NCI-H2196 treated with DMSO at 0.1 percent for 48 hours (cell line): ENCODE measurements at regions not wholly inside any gene's neighbourhood (a gene's known extent, or its start where the extent isn't known, plus 50 kb on each side); places are given as distances from the start of the nearest gene placed in this dataset.

Experiments
- DNase-seq: peaks from one replicate; lab custom pipeline; 2025; ENCODE audit not compliant: unreplicated experiment; lab: John Stamatoyannopoulos, UW

DNA sequence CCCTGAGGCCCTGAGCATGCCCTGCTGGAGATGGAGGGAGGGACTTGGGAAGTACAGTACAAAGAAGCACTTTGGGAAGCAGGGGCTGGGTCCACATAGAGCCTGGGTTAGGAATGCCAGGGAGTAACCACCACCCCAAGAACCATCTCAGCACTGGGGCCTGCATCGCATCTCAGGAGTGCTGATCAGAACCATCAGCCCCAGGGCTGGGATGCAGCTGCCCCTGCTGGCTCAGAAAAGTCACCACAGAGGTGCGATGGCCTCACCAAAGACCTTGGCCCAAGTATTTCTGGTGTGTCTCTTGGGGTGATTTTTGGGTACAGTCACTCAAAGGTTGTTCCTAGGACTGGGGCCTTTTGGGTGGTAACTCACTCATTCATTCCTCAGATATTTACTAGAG, 236.8 kb upstream of the MVB12B start:
- no peak for DNase-seq

DNA sequence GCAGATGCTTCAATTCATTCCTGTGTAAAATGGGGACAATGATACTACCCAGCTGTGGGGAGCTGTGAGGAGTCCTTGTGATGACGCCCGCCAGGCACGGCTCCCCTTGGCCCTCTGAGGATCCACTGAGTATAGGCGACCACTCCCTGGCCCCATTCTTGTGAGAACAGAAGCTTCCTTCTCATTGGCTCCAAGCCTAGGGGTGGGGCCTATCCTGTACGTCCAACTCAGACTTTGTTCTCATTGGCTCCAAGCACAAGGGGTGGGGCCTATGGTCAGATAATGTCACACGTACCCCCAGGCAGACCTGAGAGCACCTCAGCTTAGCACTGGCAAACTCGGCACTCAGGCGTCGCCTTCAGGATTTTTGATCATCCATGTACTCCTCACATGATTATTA, 232.9 kb upstream of the MVB12B start:
- DNase-seq, result no peak

DNA sequence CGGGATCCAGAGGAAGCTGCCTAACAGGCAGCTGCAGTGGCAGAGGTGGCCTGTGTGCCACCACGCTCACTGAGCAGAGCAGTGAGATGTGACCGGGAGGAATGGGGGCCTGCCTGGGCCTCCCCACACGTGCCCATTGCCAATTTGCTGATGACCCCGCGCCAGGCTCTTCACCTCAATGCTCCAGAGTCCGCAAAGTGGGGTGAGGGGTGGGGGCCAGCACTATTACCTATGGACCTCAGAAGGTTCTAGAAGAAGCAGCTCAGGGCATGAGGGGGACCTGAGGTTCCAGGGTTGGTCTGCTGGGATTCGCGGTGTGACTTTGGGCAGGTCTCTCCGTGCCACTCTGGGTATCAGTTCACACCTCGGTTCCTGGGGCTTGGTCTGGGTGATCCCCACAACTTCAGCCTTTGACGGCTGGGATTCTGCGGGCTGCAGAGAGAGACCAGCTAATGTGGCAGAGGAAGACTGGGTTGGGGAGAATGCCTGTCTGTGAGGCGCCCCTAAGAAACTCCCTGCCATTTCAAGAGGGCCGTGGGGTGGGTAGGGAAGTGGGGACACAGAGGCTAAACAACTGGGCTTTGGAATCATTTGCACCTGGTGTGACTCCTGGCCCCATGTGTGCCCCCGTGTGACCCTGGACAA, 231.0 kb upstream of the MVB12B start:
- DNase-seq, result no peak

DNA sequence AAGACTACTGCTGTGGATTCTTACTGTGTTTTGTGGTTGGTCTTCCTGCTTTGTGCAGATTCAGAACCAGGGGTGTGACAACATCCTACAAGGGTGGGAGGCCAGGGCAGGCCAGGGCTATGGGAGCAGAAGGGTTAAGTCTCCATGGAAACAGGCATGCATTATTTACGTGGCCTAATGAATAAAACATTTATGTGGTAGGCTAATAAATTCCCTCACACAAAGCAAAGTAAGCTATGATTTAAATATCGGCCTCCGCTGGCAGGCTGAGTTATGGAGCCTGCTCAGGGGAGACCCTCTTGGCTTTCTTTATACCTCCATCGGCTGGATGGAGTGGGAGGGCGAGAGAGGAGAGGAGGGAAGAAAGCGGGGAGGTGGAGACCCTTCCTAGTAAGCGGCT, 230.3 kb upstream of the MVB12B start:
- no peak for DNase-seq

DNA sequence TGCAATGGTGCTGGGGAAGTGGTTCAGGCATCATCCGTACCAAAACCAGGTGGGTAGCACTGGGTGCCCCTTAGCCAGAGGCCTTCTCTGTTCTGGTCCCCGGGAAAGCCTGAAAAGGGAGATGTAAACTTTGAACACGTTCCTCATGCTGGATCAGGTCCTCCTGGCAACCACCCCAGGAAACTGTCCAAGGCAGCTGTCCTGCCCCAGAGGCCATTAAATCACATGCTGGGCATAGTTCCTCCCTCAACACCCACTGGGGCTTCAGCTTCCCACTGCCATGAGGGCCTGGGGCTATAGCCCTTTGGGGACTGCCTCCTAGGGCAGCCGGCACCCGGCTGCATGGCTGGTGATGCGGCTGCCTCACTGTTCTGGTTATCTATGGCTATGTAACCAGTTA, 228.9 kb upstream of the MVB12B start:
- no peak for DNase-seq

DNA sequence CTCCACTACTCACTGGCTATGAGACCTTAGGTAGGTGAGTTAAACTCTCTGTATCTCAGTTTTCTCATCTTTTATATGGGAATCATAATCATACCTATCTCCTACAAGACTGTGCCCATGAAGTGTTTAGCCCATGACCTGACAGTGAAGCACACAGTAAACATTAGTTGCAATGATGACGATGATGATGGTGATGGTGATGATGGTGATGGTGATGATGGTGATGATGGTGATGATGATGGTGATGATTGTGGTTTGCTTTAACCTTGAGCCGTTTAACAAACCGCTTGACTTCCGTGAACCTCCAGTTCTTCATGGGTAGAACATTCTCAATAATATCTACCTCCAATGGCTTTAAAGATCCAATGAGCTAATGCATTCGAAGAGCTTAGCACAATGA, 220.2 kb upstream of the MVB12B start:
- no peak for DNase-seq

DNA sequence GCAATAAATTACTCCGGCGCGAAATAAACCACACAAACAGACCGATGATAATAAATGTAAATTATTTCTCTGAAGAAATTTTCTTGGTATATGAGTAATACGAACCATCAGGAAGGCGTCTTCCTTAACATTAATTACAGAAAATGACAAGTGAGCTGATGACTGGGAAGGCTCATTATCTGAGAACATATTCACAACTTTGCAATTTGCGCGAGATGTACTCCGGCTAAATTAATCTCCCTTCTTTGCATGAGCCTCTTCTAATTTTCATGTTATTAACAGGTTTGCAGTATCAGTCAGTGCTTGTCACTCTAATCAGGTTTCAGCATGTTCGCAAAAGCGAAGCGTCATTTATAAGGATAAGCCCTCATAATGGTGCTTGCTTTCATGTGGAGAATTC, 218.9 kb upstream of the MVB12B start:
- no peak for DNase-seq

DNA sequence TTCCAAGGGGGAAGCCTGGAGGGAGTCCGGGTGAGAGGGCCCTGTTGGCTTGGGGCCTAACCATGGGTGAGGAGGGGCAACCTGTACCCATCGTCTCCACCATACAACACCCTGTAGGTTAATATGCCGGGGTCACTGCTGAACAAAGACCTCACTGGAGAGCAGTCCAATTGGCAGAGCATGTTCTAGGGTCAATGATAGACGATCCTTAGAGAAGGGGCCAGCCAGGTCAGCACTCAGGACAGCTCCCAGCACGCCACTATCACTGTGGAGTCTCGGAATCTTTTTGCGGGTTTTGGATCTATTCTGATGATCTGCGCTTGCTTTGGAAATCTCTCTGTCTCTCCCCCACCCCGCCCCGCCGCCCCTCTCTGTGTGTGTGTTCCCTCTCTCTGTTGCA, 218.4 kb upstream of the MVB12B start:
- DNase-seq, result no peak

DNA sequence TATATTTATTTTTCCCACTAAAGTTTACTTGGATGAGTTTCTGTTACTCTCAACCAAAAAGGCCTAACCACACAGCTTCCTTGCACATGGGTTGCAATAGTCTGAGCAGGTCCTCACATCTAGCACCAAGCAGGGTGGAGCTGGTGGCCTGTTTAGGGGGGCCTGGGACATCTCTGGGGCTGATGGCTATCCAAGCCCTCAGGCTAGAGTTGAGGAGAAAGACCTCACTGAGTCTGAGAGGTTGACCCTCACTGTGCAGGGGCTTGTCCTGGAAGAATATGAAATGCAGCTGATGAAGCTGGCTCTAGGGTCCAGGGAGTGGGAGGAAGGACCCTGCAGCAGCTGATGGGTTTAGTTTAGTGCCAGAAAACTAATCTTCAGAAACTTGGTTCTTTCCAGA, 217.1 kb upstream of the MVB12B start:
- DNase-seq, result no peak

DNA sequence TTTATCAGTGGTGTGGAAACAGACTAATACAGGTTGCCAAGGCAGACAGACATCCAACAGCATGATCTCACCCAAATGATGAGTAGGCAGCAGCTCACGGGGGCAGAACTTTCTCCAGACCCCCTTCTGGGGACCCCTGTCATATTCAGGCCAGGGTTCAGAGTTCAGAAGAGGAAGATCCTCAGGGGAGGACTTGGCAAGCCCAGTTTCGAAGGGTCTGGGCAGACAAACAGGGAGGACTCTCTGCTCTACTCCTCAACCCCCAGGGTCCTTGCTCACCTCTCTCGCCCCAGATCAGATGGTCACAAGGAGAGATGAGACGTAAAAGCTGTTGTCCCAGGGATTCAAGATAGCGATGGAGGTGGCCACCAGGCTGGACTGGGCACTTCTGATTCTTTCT, 215.1 kb upstream of the MVB12B start:
- no peak for DNase-seq

DNA sequence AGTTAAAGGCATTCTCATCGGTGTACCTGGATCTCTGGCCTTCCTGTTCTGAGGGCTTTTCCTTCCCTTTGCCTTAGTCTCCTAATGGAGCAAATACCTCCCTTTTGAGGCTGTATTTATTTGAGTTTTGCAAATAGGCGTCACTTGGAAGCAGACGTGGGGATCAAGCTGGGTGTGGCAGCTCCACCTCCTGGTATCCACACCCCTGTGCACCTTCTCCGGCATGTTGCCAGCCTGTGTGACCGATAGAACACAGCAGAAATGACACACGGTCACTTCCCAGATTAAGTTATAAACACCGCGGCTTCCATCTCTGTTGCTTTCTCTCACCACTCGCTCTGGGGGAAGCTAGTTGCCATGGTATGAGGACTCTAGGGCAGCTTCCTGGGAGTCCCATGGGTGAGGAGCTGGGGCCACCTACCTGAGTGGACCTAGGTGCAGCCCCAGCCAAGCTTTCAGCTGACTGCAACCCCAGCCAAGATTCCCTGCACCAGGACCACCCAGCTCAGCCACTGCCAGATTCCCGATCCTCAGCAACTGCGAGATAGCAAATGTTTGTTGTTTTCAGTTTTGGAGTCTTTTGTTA, 214.4 kb upstream of the MVB12B start:
- DNase-seq, result no peak

DNA sequence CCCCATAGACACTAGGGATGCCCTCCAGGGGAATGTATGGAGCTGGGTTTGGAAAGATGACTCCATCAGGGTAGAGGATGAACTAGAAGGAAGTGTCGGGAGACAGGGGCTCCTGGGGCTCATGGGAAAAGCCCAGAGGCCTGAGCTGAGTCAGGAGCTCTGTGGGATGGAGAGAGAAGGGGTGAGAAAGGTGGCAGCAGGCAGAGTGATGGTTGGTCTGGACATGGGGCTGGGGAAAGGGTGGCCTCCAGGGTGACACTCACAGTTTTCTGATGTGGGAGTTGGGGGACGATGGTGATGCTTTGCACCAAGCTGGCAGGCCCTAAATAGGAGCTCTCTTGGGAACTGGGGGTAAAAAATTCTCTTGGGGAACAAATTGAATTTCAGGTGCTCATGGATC, 213.5 kb upstream of the MVB12B start:
- DNase-seq, result no peak

DNA sequence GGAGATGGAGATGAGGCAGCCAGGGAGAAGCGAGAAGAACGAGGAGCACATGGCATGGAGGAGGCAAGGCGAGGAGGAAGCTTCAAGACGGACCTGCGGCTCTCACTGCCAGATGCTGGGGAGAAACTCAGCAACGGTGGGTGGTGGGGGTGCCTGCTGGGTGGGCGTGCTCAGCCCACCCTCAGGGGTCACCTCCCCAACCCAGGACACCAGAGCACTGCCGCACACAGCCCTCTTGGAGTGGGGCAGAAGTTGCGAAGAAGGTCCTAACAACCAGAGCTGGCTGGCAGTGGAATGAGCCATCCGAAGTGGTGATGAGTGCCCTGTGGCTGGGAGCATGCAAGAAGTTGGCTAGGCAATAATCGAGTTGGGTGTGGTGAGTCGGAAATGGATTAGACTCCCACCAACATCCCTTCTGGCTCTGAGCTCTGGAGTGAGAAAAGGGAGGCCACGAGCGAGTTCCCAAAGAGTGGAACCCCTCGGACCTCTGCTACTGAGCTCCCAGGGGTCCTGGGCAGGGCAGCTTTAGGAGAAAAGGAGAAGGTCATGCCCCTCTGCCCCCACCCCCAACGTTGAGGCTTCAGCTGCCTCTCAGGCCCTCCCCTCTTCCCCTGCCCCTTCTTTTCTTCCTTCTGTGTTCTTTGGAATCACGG, 212.7 kb upstream of the MVB12B start:
- DNase-seq, result no peak

DNA sequence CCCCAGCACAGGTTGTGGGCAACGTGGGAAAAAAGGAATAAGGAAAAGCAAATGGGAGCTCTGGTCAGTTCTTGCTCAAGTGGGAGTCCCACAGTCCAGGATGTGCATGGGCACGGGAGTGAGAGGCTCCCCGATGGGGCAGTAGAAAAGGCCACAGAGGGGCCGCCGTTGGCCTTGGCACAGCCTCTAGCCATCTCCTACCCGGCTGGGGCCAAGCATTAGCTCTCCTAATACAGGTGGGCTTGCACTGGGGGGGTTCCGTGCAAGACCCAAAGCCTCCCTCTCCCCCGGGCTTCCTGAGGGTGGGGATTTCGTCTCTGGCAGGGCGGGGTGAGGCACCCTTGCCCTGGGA, 212.2 kb upstream of the MVB12B start:
- DNase-seq, result no peak

DNA sequence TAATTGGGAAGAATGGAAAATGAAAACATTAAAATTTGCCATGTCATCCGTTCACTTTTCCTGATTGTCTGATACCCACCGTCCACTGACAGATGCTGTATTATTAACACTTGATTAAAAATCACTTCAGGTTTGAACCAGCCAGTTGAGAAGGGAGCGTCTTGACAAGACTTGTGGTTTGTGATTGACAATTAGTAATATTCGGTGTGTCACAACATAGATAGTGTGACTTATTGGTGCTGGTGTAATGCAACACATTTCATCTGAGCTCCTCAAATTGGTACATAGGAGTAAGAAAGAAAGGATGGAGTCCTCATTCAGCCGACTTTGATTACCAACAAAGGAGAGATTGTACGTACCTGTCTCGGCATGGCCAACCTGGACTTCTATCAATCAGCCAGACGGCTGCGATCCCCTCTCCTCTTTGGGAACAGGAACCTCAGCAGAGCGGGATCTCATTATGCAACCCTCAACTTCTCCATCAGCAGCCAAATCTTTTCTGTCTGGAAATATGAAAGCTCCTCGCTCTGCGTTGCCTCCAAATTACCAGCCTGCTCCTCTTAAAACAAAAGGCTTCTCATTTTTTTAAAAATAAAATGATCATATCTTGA, 211.7 kb upstream of the MVB12B start:
- no peak for DNase-seq

DNA sequence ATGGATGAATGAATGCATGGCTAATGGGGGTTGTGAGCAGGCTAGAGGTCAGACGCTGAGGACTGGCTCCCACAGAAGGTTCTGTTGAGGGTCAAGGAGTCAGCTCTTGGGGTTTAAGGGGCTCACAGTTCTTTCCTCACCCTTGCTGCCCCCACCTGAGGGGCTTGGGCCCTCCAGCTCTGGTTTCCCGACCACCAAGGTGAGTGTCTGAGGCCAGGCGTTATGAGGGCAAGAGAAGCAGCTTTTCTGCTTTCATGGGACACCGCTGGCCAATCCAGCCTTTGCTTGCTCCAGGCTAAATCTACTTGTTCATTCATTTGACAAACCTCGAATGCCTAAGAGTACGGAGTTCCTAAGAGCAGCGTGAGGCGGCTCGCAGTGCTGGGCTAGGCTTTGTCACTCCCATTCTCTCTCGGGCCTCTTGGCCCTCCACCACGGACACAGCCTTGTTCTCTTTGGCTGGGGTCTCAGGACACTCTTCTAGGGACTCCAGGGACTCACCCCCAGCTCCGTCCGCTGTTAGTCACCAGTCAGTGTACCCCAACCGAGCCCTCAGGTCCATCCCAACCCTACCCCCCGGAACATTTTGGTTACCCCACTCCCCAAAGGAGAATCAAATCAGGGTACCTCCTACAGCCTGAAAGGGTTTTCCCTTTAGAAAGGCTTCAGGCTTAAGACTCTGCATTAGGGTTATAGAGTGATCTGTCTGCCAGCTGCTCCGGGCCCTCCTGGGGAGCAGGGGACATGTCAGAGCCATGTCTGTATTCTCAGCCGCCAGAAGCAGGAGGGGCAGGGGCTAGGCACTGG, 210.1 kb upstream of the MVB12B start:
- no peak for DNase-seq

DNA sequence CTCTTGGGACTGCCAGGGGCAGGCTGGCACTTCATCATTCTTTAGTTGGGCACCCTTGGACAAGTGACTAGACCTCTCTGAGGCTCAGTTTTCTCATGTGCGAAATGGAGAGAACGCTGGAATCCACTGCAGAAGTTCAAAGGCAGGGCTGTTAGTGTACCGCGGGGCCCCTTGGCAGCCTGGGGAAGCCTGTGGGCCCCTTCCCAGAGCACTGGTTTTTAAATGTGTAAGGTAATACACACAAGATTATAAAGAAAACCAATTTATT, 209.5 kb upstream of the MVB12B start:
- DNase-seq, result no peak

DNA sequence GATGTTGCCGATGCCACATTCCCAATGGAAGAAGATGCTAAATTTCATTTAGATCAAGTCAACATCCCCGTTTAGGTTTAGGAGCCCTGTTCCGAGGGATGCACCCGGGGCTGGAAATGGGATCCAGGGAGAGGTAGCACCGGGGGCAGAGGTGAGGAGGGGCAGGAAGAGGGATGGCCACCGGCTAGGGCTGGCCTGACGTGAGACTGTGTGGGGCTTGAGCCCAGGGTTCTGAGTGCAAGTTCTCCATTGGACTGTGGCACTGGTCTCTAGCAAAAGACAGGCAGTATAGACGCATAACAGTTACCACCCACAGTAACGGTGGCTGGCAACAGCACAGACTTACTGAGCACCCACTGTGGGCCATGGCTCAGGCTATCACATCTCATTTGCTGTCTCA, 209.0 kb upstream of the MVB12B start:
- no peak for DNase-seq

DNA sequence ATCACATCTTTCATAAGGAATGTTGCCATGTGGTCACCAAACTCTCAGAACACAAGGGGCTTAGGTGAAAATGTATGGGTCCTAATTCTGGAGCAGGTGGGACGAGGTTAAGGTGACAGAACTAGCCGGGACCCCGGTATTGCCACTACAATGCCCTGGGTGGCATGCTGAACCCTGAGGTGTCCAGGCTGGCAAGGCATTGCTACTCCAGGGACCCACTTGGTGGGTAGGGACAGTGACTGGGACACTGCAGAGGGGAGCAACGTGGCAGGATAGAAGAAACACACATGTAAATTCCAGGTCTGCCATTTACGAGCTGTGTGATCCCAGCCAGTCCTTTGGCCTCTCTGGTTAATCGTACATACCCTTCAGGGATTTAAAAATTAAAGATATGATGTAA, 206.9 kb upstream of the MVB12B start:
- DNase-seq, result no peak

DNA sequence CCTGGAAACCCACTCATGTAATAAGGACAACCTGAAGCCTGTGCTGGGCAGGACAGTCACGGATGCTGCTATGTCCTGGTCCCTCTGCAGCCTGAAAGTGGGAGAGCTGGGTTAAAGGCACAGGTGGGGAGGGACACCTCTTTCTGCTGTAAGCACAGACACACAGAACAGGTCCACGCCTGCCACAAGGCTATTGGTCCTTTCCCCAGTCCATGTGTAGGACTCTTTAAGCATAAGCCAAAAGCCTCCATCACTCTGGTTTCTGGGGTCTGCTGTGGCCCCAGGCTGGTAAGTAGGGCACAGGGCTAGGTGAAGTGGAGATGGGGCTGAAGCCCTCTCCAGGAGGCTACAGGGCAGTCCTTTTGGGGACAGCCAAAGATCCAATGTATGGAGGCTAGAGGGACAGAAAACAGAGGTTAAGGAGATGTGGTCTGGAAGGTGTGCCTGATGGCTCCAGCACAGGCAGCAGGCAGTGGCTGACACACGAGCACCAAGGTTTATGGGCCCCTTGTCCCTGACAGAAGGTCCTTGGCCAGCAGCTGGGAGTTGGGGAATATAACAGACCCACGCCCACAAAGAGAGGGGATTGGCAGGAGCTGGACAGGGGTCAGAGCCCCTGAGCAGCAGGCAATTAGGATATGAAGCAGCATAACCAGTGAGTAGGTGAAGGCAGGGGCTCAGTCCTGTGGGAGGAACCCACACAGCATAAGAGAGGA, 203.6 kb upstream of the MVB12B start:
- no peak for DNase-seq

DNA sequence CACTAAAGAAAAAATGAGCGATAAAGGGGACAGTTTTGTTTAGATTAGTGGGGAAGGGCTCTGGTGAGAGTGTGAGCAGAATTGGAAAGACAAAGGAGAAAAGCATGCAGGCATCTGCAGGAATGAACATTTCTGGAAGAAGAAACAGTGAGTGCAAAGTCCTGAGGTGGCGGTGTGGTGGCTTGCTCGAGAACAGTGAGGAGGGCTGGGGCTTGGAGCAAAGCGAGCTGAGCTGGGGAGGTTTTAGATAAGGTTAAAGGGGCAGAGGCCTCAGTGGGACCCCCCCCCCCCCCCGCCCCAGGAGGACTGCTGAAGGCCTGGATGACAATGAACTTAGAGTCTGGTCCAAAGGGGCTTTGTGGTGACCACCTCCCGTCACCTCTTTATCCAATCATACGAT, 202.7 kb upstream of the MVB12B start:
- no peak for DNase-seq
